WERI-Rb-1 (cell line): ENCODE measurements at regions not wholly inside any gene's neighbourhood (a gene's known extent, or its start where the extent isn't known, plus 50 kb on each side); places are given as distances from the start of the nearest gene placed in this dataset.
"Not testable (repeated sequence)": the region's sequence is repeated elsewhere in the genome, so short reads cannot be mapped to it uniquely, and the experiment has no call there.

Experiments
- DNase-seq: peaks from one replicate; pipeline ENCODE4 v3.0.0-alpha.2; 2020
- H3K27ac ChIP-seq: fragments of 250-450 bp; sonication (Bioruptor Pico); 2 replicates; pipeline ENCODE4 v1.5.1; 2020; ENCODE audit warnings: mild to moderate bottlenecking, moderate library complexity
- H3K27me3 ChIP-seq: fragments of 250-450 bp; sonication (Bioruptor Pico); 2 replicates; pipeline ENCODE4 v1.5.1; 2021; ENCODE audit warnings: mild to moderate bottlenecking, low read depth, moderate library complexity; ENCODE audit not compliant: insufficient read depth, severe bottlenecking
- H3K36me3 ChIP-seq: fragments of 250-450 bp; sonication (Bioruptor Pico); 2 replicates; pipeline ENCODE4 v1.5.1; 2020; ENCODE audit warnings: mild to moderate bottlenecking, moderate library complexity
- H3K4me3 ChIP-seq: 2 replicates; pipeline ENCODE4 v1.5.1; 2011; ENCODE audit warnings: low read depth, mild to moderate bottlenecking, control low read depth, low read length
- H3K9me3 ChIP-seq: fragments of 250-450 bp; sonication (Bioruptor Pico); 2 replicates; pipeline ENCODE4 v1.5.1; 2021; ENCODE audit warnings: mild to moderate bottlenecking, moderate library complexity; ENCODE audit not compliant: severe bottlenecking
- TF ChIP-seq, protein P1 (sequence below): IDR thresholded peaks from 2 replicates; pipeline ENCODE4 v1.5.1; 2011; ENCODE audit warnings: low read depth, mild to moderate bottlenecking, control low read depth, inconsistent platforms, low read length

DNA sequence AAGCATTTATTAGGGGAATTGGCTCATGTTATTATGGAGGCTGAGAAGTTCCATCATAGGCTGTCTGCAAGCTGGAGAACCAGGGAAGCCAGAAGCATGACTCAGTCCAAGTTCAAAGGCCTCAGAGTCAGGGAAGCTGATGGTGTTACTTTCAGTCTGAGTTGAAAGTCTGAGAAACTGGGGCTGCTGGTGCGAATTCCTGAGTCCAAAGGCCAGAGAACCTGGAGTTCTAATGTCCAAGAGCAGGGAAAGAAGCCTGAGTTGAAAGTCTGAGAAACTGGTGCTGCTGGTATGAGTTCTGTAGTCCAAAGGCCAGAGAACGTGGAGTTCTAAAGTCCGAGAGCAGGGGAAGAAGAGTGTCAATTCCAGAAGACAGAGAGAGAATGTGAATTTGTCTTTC, 641.1 kb downstream of the ISL1 start:
- DNase-seq: no peak
- TF ChIP-seq, protein P1, sequence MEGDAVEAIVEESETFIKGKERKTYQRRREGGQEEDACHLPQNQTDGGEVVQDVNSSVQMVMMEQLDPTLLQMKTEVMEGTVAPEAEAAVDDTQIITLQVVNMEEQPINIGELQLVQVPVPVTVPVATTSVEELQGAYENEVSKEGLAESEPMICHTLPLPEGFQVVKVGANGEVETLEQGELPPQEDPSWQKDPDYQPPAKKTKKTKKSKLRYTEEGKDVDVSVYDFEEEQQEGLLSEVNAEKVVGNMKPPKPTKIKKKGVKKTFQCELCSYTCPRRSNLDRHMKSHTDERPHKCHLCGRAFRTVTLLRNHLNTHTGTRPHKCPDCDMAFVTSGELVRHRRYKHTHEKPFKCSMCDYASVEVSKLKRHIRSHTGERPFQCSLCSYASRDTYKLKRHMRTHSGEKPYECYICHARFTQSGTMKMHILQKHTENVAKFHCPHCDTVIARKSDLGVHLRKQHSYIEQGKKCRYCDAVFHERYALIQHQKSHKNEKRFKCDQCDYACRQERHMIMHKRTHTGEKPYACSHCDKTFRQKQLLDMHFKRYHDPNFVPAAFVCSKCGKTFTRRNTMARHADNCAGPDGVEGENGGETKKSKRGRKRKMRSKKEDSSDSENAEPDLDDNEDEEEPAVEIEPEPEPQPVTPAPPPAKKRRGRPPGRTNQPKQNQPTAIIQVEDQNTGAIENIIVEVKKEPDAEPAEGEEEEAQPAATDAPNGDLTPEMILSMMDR: no peak
- Histone ChIP-seq H3K4me3 (no peak overlapping the region), H3K9me3 (no peaks in the 10 kb centered on the region), H3K27me3 (no peaks in the 10 kb centered on the region), H3K36me3 (no peaks in the 10 kb centered on the region), H3K27ac (no peak overlapping the region)

DNA sequence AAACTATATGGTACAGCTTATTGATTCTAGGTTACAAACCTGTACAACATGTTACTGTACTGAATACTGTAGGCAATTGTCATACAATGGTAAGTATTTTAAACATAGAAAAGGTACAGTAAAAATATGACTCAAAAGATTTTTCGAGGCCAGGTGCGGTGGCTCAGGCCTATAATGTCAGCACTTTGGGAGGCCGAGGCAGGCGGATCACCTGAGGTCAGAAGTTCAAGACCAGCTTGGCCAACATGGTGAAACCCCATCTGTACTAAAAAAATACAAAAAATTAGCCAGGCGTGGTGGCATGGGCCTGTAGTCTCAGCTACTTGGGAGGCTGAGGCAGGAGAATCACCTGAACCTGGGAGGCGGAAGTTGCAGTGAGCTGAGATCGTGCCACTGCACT, 646.6 kb downstream of the ISL1 start:
- H3K27ac ChIP-seq, DNase-seq, H3K9me3 ChIP-seq, H3K4me3 ChIP-seq, H3K27me3 ChIP-seq, H3K36me3 ChIP-seq: not testable (repeated sequence)

DNA sequence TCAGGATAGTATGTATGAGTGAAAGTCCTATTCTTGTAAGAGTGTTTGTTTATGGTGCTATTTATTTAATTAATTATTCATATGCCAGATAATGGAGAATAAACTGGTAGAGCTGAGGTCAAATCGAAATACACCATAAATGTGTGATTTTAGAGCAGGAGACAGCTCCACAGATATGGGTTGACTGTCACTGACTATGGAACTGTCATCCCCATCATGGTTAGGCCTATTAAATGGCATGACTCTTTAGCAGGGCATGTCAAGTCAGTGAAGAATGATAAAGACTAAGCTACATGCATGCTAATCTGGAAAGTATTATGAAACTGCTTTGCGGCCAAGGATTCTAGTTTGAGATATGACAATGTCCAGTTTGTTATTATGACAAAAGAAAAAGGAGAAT, 658.6 kb downstream of the ISL1 start:
- Histone ChIP-seq H3K36me3 (no peaks in the 10 kb centered on the region), H3K27me3 (no peaks in the 10 kb centered on the region), H3K4me3 (no peak overlapping the region), H3K27ac (no peak overlapping the region), H3K9me3 (no peaks in the 10 kb centered on the region)
- TF ChIP-seq, protein P1: no peak
- DNase-seq: no peak

DNA sequence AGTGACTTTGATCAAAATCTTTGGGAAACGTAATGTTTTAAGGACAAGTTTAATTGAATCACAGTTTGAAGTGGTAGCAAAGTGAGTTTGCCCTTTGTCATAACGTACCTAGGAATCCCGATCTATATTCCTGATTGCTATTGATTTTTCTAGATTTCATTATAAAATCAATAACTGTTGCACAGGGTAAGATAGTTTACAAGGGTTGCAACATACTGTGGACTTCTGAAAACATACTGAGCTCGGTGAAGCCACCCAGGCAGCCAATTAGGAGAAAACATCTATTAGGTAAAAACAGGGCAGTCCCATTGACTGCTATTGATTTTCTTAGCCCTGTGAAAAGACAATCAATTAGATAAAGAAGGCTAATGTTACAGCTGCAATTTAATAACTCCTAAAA, 659.9 kb downstream of the ISL1 start:
- Histone ChIP-seq H3K27me3 (no peaks in the 10 kb centered on the region), H3K36me3 (no peaks in the 10 kb centered on the region), H3K4me3 (no peak overlapping the region), H3K9me3 (no peaks in the 10 kb centered on the region), H3K27ac (no peak overlapping the region)
- TF ChIP-seq, protein P1: no peak
- no peak for DNase-seq

DNA sequence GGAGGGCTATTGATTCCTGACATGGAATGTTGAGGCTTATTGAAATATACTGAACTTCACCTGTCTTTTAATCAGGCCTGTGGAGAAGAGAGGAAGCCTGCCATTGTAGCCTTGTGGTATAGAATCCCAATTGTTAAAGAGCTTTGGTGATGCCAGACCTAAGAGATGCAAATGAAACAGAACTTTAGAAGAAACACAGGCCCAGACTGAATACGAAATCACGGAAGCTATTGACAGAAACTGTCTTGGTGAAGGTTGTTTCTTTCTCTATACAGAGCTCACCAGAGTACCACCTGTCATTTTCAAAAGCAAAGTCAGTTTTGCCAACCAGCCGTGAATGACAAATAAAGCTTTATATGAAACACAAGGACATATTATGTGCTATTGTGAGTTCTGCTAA, 660.3 kb downstream of the ISL1 start:
- TF ChIP-seq, protein P1: no peak
- no peak overlapping the region for H3K4me3 ChIP-seq
- no peak for DNase-seq
- H3K27ac ChIP-seq: no peak overlapping the region
- H3K36me3 ChIP-seq: no peaks in the 10 kb centered on the region
- no peaks in the 10 kb centered on the region for H3K27me3 ChIP-seq
- H3K9me3 ChIP-seq: no peaks in the 10 kb centered on the region

DNA sequence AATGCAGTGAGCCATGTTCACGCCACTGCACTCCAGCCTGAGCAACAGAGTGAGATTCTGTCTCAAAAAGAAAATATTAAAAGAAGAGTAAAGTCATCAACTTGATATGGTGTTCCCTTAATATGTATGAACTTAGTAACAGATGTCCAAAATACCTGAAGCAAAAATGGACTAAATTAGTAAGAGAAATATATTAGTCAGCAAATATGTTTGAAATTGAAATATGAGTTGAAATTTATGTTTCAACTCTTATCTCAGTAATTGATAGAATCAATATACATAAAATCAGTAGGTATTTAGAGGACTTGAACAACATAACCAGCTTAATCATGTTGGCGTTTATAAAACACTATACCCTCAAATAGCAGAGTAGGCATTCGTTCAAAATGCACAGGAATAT, 668.5 kb downstream of the ISL1 start:
- no peak for DNase-seq
- TF ChIP-seq, protein P1: no peak

More for the DNA sequence above, 668.5 kb downstream of the ISL1 start:
- no peak overlapping the region for H3K4me3 ChIP-seq
- no peaks in the 10 kb centered on the region for H3K36me3 ChIP-seq
- H3K27me3 ChIP-seq: no peaks in the 10 kb centered on the region
- no peak overlapping the region for H3K27ac ChIP-seq
- H3K9me3 ChIP-seq: no peaks in the 10 kb centered on the region
